H9 (cell line): ENCODE measurements at regions not wholly inside any gene's neighbourhood (a gene's known extent, or its start where the extent isn't known, plus 50 kb on each side); places are given as distances from the start of the nearest gene placed in this dataset.

Source experiments
- DNase-seq: peaks from one replicate; pipeline ENCODE4 v3.0.0-alpha.2; 2017
- H2AFZ ChIP-seq: one replicate; pipeline ENCODE4 v1.6.1; 2013; ENCODE audit warnings: mild to moderate bottlenecking, low read length, control low read depth, moderate library complexity
- H2AK5ac ChIP-seq: 2 replicates; pipeline ENCODE4 v1.6.1; 2013; ENCODE audit warnings: low read length, control low read depth, mixed read lengths; ENCODE audit not compliant: insufficient read length
- H2BK120ac ChIP-seq: one replicate; pipeline ENCODE4 v1.6.1; 2013; ENCODE audit warnings: low read depth, mild to moderate bottlenecking, low read length, control low read depth, inconsistent platforms; ENCODE audit not compliant: poor library complexity, severe bottlenecking
- H2BK12ac ChIP-seq: 2 replicates; pipeline ENCODE4 v1.6.1; 2013; ENCODE audit warnings: low read length, control low read depth, mixed read lengths, low read depth; ENCODE audit not compliant: insufficient read length
- H2BK15ac ChIP-seq: 2 replicates; pipeline ENCODE4 v1.6.1; 2013; ENCODE audit warnings: low read depth, low read length, control low read depth
- H2BK20ac ChIP-seq: one replicate; pipeline ENCODE4 v1.6.1; 2013; ENCODE audit warnings: low read depth, mild to moderate bottlenecking, low read length, control low read depth, inconsistent platforms; ENCODE audit not compliant: poor library complexity, severe bottlenecking
- H2BK5ac ChIP-seq: 2 replicates; pipeline ENCODE4 v1.6.1; 2013; ENCODE audit warnings: low read length, control low read depth, mixed read lengths; ENCODE audit not compliant: insufficient read length
- H3K14ac ChIP-seq: 2 replicates; pipeline ENCODE4 v1.6.1; 2013; ENCODE audit warnings: low read length, control low read depth; ENCODE audit not compliant: insufficient read depth
- H3K18ac ChIP-seq: 2 replicates; pipeline ENCODE4 v1.6.1; 2013; ENCODE audit warnings: low read depth, mild to moderate bottlenecking, mixed read lengths, low read length, control low read depth; ENCODE audit not compliant: insufficient read length
- H3K23ac ChIP-seq: 2 replicates; pipeline ENCODE4 v1.6.1; 2013; ENCODE audit warnings: low read length, control low read depth, mixed read lengths, low read depth; ENCODE audit not compliant: insufficient read length
- H3K23me2 ChIP-seq: 2 replicates; pipeline ENCODE4 v1.6.1; 2013; ENCODE audit warnings: low read depth, mild to moderate bottlenecking, mixed read lengths, low read length, control low read depth; ENCODE audit not compliant: insufficient read length, poor library complexity, severe bottlenecking
- H3K27ac ChIP-seq: 2 replicates; pipeline ENCODE4 v1.5.1; 2013; ENCODE audit warnings: low read length, control low read depth, mixed read lengths, low read depth; ENCODE audit not compliant: insufficient read length
- H3K27me3 ChIP-seq: 2 replicates; pipeline ENCODE4 v1.6.1; 2013; ENCODE audit warnings: low read length, control low read depth, inconsistent platforms; ENCODE audit not compliant: insufficient read depth
- H3K4ac ChIP-seq: 2 replicates; pipeline ENCODE4 v1.6.1; 2013; ENCODE audit warnings: low read depth, mild to moderate bottlenecking, control low read depth, inconsistent platforms, low read length, moderate library complexity
- H3K4me1 ChIP-seq: 2 replicates; pipeline ENCODE4 v1.6.1; 2013; ENCODE audit warnings: low read length, control low read depth, inconsistent platforms; ENCODE audit not compliant: insufficient read depth
- H3K4me2 ChIP-seq: 2 replicates; pipeline ENCODE4 v1.6.1; 2013; ENCODE audit warnings: low read length, control low read depth, mixed read lengths; ENCODE audit not compliant: insufficient read length, insufficient read depth
- H3K56ac ChIP-seq: 2 replicates; pipeline ENCODE4 v1.6.1; 2013; ENCODE audit warnings: low read depth, mild to moderate bottlenecking, mixed read lengths, low read length, control low read depth; ENCODE audit not compliant: insufficient read length
- H3K79me1 ChIP-seq: 2 replicates; pipeline ENCODE4 v1.6.1; 2013; ENCODE audit warnings: low read depth, mild to moderate bottlenecking, moderate library complexity, low read length, control low read depth, inconsistent platforms; ENCODE audit not compliant: insufficient read depth, poor library complexity, severe bottlenecking
- H3K79me2 ChIP-seq: 2 replicates; pipeline ENCODE4 v1.6.1; 2013; ENCODE audit warnings: low read length, control low read depth, inconsistent platforms; ENCODE audit not compliant: insufficient read depth
- H3K9ac ChIP-seq: 2 replicates; pipeline ENCODE4 v1.6.1; 2013; ENCODE audit warnings: low read length, control low read depth, mixed read lengths; ENCODE audit not compliant: insufficient read length; ENCODE audit errors: extremely low read depth
- H3K9me3 ChIP-seq: one replicate; pipeline ENCODE4 v1.6.1; 2013; ENCODE audit warnings: low read depth, low read length, inconsistent platforms; ENCODE audit not compliant: control insufficient read depth
- H3T11ph ChIP-seq: one replicate; pipeline ENCODE4 v1.6.1; 2013; ENCODE audit warnings: mild to moderate bottlenecking, low read length, control low read depth, inconsistent platforms
- H4K20me1 ChIP-seq: one replicate; pipeline ENCODE4 v1.6.1; 2013; ENCODE audit not compliant: control insufficient read depth, insufficient read length, insufficient read depth
- H4K5ac ChIP-seq: 2 replicates; pipeline ENCODE4 v1.6.1; 2013; ENCODE audit warnings: low read depth, mild to moderate bottlenecking, mixed read lengths, low read length, control low read depth; ENCODE audit not compliant: insufficient read length
- H4K8ac ChIP-seq: replicated peaks from 2 replicates; pipeline ENCODE4 v1.6.1; 2013; ENCODE audit warnings: low read length, control low read depth, mixed read lengths, low read depth; ENCODE audit not compliant: insufficient read length
- H4K91ac ChIP-seq: 2 replicates; pipeline ENCODE4 v1.6.1; 2013; ENCODE audit warnings: low read depth, mild to moderate bottlenecking, moderate library complexity, mixed read lengths, low read length, control low read depth; ENCODE audit not compliant: insufficient read length
- H3K27ac Mint-ChIP-seq, 3 experiments: 2 replicates in 2 of 3; 3 replicates in 1 of 3; pipeline ENCODE4 v1.8.0; 2020 to 2021; ENCODE audit warnings: mixed read lengths in 3 of 3, mild to moderate bottlenecking in 1 of 3, moderate library complexity in 1 of 3
- H3K27me3 Mint-ChIP-seq: 2 replicates; pipeline ENCODE4 v1.8.0; 2021; ENCODE audit warnings: low read depth, mild to moderate bottlenecking, moderate library complexity, mixed read lengths
- H3K36me3 Mint-ChIP-seq, 3 experiments: 2 replicates in 2 of 3; 3 replicates in 1 of 3; pipeline ENCODE4 v1.8.0; 2020 to 2021; ENCODE audit warnings: low read depth in 3 of 3, mixed read lengths in 3 of 3; ENCODE audit not compliant: insufficient read depth in 1 of 3
- H3K4me1 Mint-ChIP-seq, 2 experiments: 2 replicates each; pipeline ENCODE4 v1.8.0; 2020; ENCODE audit warnings: mixed read lengths in 2 of 2
- H3K4me3 Mint-ChIP-seq, 2 experiments: 2 replicates in 1 of 2; 3 replicates in 1 of 2; pipeline ENCODE4 v1.8.0; 2020 to 2021; ENCODE audit warnings: mild to moderate bottlenecking in 2 of 2, mixed read lengths in 2 of 2, moderate library complexity in 1 of 2
- H3K9me3 Mint-ChIP-seq, 2 experiments: 2 replicates in 1 of 2; 3 replicates in 1 of 2; pipeline ENCODE4 v1.8.0; 2020; ENCODE audit warnings: mild to moderate bottlenecking in 2 of 2, mixed read lengths in 2 of 2, moderate library complexity in 1 of 2
- WGBS: extraction: QIAGEN DNeasy Blood & Tissue Kit; methylation state at CpG from one replicate; pipeline ENCODE4 v1.1.7; 2013; ENCODE audit warnings: missing lambda C conversion rate, low lambda C conversion rate, mixed read lengths; ENCODE audit not compliant: insufficient read length; ENCODE audit errors: extremely low coverage; 5-methylcytosine and 5-hydroxymethylcytosine counted together
- TF ChIP-seq, protein P1 (sequence below): fragments of 200-600 bp; sonication (generic); conservative IDR thresholded peaks from 3 replicates; pipeline ENCODE4 v1.8.0; 2021; ENCODE audit warnings: antibody characterized with exemption, mild to moderate bottlenecking

DNA sequence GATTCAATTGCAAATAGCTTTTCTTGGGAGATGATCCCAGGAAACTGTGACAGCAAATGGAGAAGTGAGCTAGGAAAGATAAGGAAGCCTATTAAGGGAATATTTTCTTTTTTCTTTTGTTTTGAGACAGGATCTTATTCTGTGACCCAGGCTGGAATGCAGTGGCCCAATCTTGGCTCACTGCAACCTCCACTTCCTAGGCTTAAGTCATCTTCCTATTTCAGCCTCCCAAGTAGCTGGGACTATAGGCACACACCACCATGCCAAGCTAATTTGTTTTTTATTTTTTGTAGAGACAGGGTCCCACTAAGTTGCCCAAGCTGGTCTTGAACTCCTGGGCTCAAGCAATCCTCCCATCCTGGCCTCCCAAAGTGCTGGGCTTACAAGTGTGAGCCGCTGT lies 433.7 kb downstream of the RPS6KC1 start:
- no peak overlapping the region for H2BK12ac ChIP-seq
- H3K9ac ChIP-seq = no peak overlapping the region
- Mint-ChIP-seq H3K9me3 (no peaks in the 10 kb centered on the region; a peak in 1 of 5 replicates), H3K27me3 (no peaks in the 10 kb centered on the region), H3K4me3 (no peak overlapping the region), H3K4me1 (peaks cover 5 to 10% of the 10 kb centered on the region in 2 experiments; a peak in 2 of 4 replicates), H3K36me3 (peaks cover 0 to 4% (median 3%) of the 10 kb centered on the region in 3 experiments; a peak in 4 of 7 replicates), H3K27ac (no peak overlapping the region)
- H3K9me3 ChIP-seq = no peaks in the 10 kb centered on the region
- H3K23ac ChIP-seq = no peak overlapping the region
- TF ChIP-seq, protein P1, sequence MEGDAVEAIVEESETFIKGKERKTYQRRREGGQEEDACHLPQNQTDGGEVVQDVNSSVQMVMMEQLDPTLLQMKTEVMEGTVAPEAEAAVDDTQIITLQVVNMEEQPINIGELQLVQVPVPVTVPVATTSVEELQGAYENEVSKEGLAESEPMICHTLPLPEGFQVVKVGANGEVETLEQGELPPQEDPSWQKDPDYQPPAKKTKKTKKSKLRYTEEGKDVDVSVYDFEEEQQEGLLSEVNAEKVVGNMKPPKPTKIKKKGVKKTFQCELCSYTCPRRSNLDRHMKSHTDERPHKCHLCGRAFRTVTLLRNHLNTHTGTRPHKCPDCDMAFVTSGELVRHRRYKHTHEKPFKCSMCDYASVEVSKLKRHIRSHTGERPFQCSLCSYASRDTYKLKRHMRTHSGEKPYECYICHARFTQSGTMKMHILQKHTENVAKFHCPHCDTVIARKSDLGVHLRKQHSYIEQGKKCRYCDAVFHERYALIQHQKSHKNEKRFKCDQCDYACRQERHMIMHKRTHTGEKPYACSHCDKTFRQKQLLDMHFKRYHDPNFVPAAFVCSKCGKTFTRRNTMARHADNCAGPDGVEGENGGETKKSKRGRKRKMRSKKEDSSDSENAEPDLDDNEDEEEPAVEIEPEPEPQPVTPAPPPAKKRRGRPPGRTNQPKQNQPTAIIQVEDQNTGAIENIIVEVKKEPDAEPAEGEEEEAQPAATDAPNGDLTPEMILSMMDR = no peak
- H3K79me1 ChIP-seq = no peaks in the 10 kb centered on the region
- no peak overlapping the region for H2BK5ac ChIP-seq
- H2BK20ac ChIP-seq = no peak overlapping the region
- no peak overlapping the region for H3K4me2 ChIP-seq
- no peak overlapping the region for H4K5ac ChIP-seq
- H3K18ac ChIP-seq = no peak overlapping the region
- no peak overlapping the region for H4K8ac ChIP-seq
- no peak overlapping the region for H3K56ac ChIP-seq
- no peak overlapping the region for H4K91ac ChIP-seq
- H3K14ac ChIP-seq = no peak overlapping the region
- no peak overlapping the region for H2BK15ac ChIP-seq
- no peak overlapping the region for H3T11ph ChIP-seq
- no peak overlapping the region for H2AFZ ChIP-seq
- no peak overlapping the region for H3K4ac ChIP-seq
- H3K79me2 ChIP-seq = no peaks in the 10 kb centered on the region
- no peaks in the 10 kb centered on the region for H3K27me3 ChIP-seq
- no peak overlapping the region for H2BK120ac ChIP-seq
- H2AK5ac ChIP-seq = no peak overlapping the region
- no peaks in the 10 kb centered on the region for H3K23me2 ChIP-seq
- no peaks in the 10 kb centered on the region for H3K4me1 ChIP-seq
- no peak overlapping the region for H3K27ac ChIP-seq
- no CpG with 5 or more reads among the region's 1 CpG for WGBS
- DNase-seq = no peak
- H4K20me1 ChIP-seq = no peaks in the 10 kb centered on the region
